VCaP (cell line): ENCODE measurements at regions not wholly inside any gene's neighbourhood (a gene's known extent, or its start where the extent isn't known, plus 50 kb on each side); places are given as distances from the start of the nearest gene placed in this dataset.

Source experiments
- H3K27ac ChIP-seq: fragments of 450-650 bp; 2 replicates; pipeline ENCODE4 v1.5.1; 2017
- CTCF ChIP-seq: fragments of 450-650 bp; conservative IDR thresholded peaks from 2 replicates; pipeline ENCODE4 v1.5.1; 2017; ENCODE audit warnings: mild to moderate bottlenecking, moderate library complexity

- no peak for TF ChIP-seq CTCF
Observed at GRCh38 chr6:91713911-91714310, 1127.0 kb upstream of the MAP3K7 start.

GRCh38 chr6:91711518-91711917 lies 1124.6 kb upstream of the MAP3K7 start:
- no peak overlapping the region for H3K27ac ChIP-seq
- TF ChIP-seq CTCF: no peak

More at GRCh38 chr6:91713911-91714310, 1127.0 kb upstream of the MAP3K7 start:
- no peak overlapping the region for H3K27ac ChIP-seq

GRCh38 chr6:91710342-91710741 lies 1123.5 kb upstream of the MAP3K7 start:
- TF ChIP-seq CTCF: no peak

GRCh38 chr6:91708534-91708933 lies 1121.7 kb upstream of the MAP3K7 start:
- no peak overlapping the region for H3K27ac ChIP-seq
- no peak for TF ChIP-seq CTCF

More at GRCh38 chr6:91710342-91710741, 1123.5 kb upstream of the MAP3K7 start:
- H3K27ac ChIP-seq: no peak overlapping the region

GRCh38 chr6:91705646-91706045 lies 1118.8 kb upstream of the MAP3K7 start:
- H3K27ac ChIP-seq: no peak overlapping the region
- TF ChIP-seq CTCF: no peak

- TF ChIP-seq CTCF: no peak
- no peak overlapping the region for H3K27ac ChIP-seq
Observed at GRCh38 chr6:91704531-91704930, 1117.7 kb upstream of the MAP3K7 start.

GRCh38 chr6:91697010-91697695 lies 1110.3 kb upstream of the MAP3K7 start:
- TF ChIP-seq CTCF: no peak
- H3K27ac ChIP-seq: no peak overlapping the region
